ENCODE measurements at regions not wholly inside any gene's neighbourhood (a gene's known extent, or its start where the extent isn't known, plus 50 kb on each side); places are given as distances from the start of the nearest gene placed in this dataset.
"Not testable (repeated sequence)": the region's sequence is repeated elsewhere in the genome, so short reads cannot be mapped to it uniquely, and the experiment has no call there.

GRCh38 chr4:137394018-137394417 lies 138.3 kb downstream of the PCDH18 start:
- no peak for DNase-seq (ENCODE audit: low read depth)

- DNase-seq (ENCODE audit: low read depth), result no peak
Measured at GRCh38 chr4:137393044-137393443, 139.2 kb downstream of the PCDH18 start.

- no peak for DNase-seq (ENCODE audit: low read depth)
Measured at GRCh38 chr4:137390707-137391106, 141.6 kb downstream of the PCDH18 start.

GRCh38 chr4:137389911-137390520 lies 142.3 kb downstream of the PCDH18 start:
- no peak for DNase-seq (ENCODE audit: low read depth)

GRCh38 chr4:137387924-137388323 lies 144.4 kb downstream of the PCDH18 start:
- peak; percentile 1 for DNase-seq (ENCODE audit: low read depth)

- DNase-seq (ENCODE audit: low read depth), result no peak
Measured at GRCh38 chr4:137384476-137384875, 147.8 kb downstream of the PCDH18 start.

- DNase-seq (ENCODE audit: low read depth), result no peak
Measured at GRCh38 chr4:137378821-137379220, 153.5 kb downstream of the PCDH18 start.

- DNase-seq (ENCODE audit: low read depth), result no peak
Measured at GRCh38 chr4:137378393-137378792, 153.9 kb downstream of the PCDH18 start.

- DNase-seq (ENCODE audit: low read depth), result no peak
Measured at GRCh38 chr4:137376312-137376711, 156.0 kb downstream of the PCDH18 start.

GRCh38 chr4:137375111-137375850 lies 157.0 kb downstream of the PCDH18 start:
- no peak for DNase-seq (ENCODE audit: low read depth)

- DNase-seq (ENCODE audit: low read depth), result no peak
Measured at GRCh38 chr4:137370679-137371078, 161.6 kb downstream of the PCDH18 start.

GRCh38 chr4:137370206-137370633 lies 162.1 kb downstream of the PCDH18 start:
- DNase-seq (ENCODE audit: low read depth), result peak; percentile 16

GRCh38 chr4:137367620-137368019 lies 164.7 kb downstream of the PCDH18 start:
- peak; percentile 8 for DNase-seq (ENCODE audit: low read depth)

- DNase-seq (ENCODE audit: low read depth), result no peak
Measured at GRCh38 chr4:137363496-137363895, 168.8 kb downstream of the PCDH18 start.

- peak; percentile 3 for DNase-seq (ENCODE audit: low read depth)
Measured at GRCh38 chr4:137361756-137362470, 170.4 kb downstream of the PCDH18 start.

GRCh38 chr4:137360761-137361160 lies 171.5 kb downstream of the PCDH18 start:
- no peak for DNase-seq (ENCODE audit: low read depth)

- DNase-seq (ENCODE audit: low read depth), result no peak
Measured at GRCh38 chr4:137359691-137360315, 172.5 kb downstream of the PCDH18 start.

GRCh38 chr4:137354562-137354961 lies 177.7 kb downstream of the PCDH18 start:
- not testable (repeated sequence) for DNase-seq (ENCODE audit: low read depth)

GRCh38 chr4:137347371-137347770 lies 184.9 kb downstream of the PCDH18 start:
- DNase-seq (ENCODE audit: low read depth), result no peak

- no peak for DNase-seq (ENCODE audit: low read depth)
Measured at GRCh38 chr4:137345597-137345996, 186.7 kb downstream of the PCDH18 start.

GRCh38 chr4:137343221-137343620 lies 189.1 kb downstream of the PCDH18 start:
- DNase-seq (ENCODE audit: low read depth), result no peak

- no peak for DNase-seq (ENCODE audit: low read depth)
Measured at GRCh38 chr4:137333031-137333430, 199.3 kb downstream of the PCDH18 start.

All from M059J (cell line).